Neuronal stem cell (in vitro differentiated cells): ENCODE measurements at regions not wholly inside any gene's neighbourhood (a gene's known extent, or its start where the extent isn't known, plus 50 kb on each side); places are given as distances from the start of the nearest gene placed in this dataset.

Experiments
- DNase-seq: peaks from one replicate; pipeline ENCODE4 v3.0.0-alpha.2; 2013; ENCODE audit warnings: low spot score
- H2AFZ ChIP-seq: one replicate; pipeline ENCODE4 v1.6.1; 2013; ENCODE audit warnings: mild to moderate bottlenecking, low read length, inconsistent platforms
- H2AK5ac ChIP-seq: 2 replicates; pipeline ENCODE4 v1.6.1; 2013; ENCODE audit warnings: low read depth, mild to moderate bottlenecking, inconsistent platforms, low read length, moderate library complexity, mixed read lengths
- H2BK120ac ChIP-seq: 2 replicates; pipeline ENCODE4 v1.6.1; 2013; ENCODE audit warnings: low read depth, mild to moderate bottlenecking, inconsistent platforms, low read length, moderate library complexity, mixed read lengths
- H2BK12ac ChIP-seq: one replicate; pipeline ENCODE4 v1.6.1; 2013; ENCODE audit warnings: low read length, inconsistent platforms
- H2BK15ac ChIP-seq: 2 replicates; pipeline ENCODE4 v1.6.1; 2013; ENCODE audit warnings: mild to moderate bottlenecking, low read length, inconsistent platforms, mixed read lengths
- H2BK5ac ChIP-seq: one replicate; pipeline ENCODE4 v1.6.1; 2013; ENCODE audit warnings: inconsistent platforms, mild to moderate bottlenecking, low read length, moderate library complexity
- H3K14ac ChIP-seq: one replicate; pipeline ENCODE4 v1.6.1; 2013; ENCODE audit warnings: low read length, inconsistent platforms
- H3K18ac ChIP-seq: 2 replicates; pipeline ENCODE4 v1.6.1; 2013; ENCODE audit warnings: low read length, inconsistent platforms
- H3K23ac ChIP-seq: 2 replicates; pipeline ENCODE4 v1.6.1; 2013; ENCODE audit warnings: low read depth, mild to moderate bottlenecking, mixed read lengths, low read length, inconsistent platforms; ENCODE audit not compliant: poor library complexity
- H3K27ac ChIP-seq: replicated peaks from 3 replicates; pipeline ENCODE4 v1.5.1; 2013; ENCODE audit warnings: low read length, inconsistent platforms
- H3K27me3 ChIP-seq, 3 experiments: 2 replicates each; pipeline ENCODE4 v1.6.1; 2013; ENCODE audit warnings: low read length in 3 of 3, mild to moderate bottlenecking in 2 of 3, inconsistent platforms in 1 of 3, low read depth in 1 of 3, mixed read lengths in 1 of 3, moderate library complexity in 1 of 3; ENCODE audit not compliant: control insufficient read depth in 3 of 3, insufficient read depth in 3 of 3
- H3K36me3 ChIP-seq, 2 donors: replicated peaks in 1 of 2; 2 replicates each; pipeline ENCODE4 v1.6.1; 2013; ENCODE audit warnings: low read length in 2 of 2; ENCODE audit not compliant: control insufficient read depth in 2 of 2, insufficient read depth in 2 of 2
- H3K4ac ChIP-seq: 2 replicates; pipeline ENCODE4 v1.6.1; 2013; ENCODE audit warnings: inconsistent platforms, mild to moderate bottlenecking, low read length, moderate library complexity
- H3K4me1 ChIP-seq, 2 donors: 1 replicate in 1 of 2; 2 replicates in 1 of 2; pipeline ENCODE4 v1.6.1; 2013; ENCODE audit warnings: low read length in 2 of 2, low read depth in 1 of 2; ENCODE audit not compliant: control insufficient read depth in 2 of 2, insufficient read depth in 1 of 2
- H3K4me2 ChIP-seq: one replicate; pipeline ENCODE4 v1.6.1; 2013; ENCODE audit warnings: mild to moderate bottlenecking, low read length, inconsistent platforms; ENCODE audit not compliant: insufficient read depth, poor library complexity, severe bottlenecking
- H3K4me3 ChIP-seq, 2 donors: 2 replicates each; pipeline ENCODE4 v1.5.1; 2013; ENCODE audit warnings: low read length in 2 of 2, mild to moderate bottlenecking in 2 of 2, inconsistent platforms in 1 of 2, moderate library complexity in 1 of 2
- H3K79me1 ChIP-seq: one replicate; pipeline ENCODE4 v1.6.1; 2013; ENCODE audit warnings: low read depth, mild to moderate bottlenecking, inconsistent platforms, low read length, moderate library complexity
- H3K9ac ChIP-seq: one replicate; pipeline ENCODE4 v1.6.1; 2013; ENCODE audit warnings: mild to moderate bottlenecking, low read depth, low read length, inconsistent platforms; ENCODE audit not compliant: poor library complexity
- H3K9me3 ChIP-seq, 2 donors: replicated peaks in 1 of 2; 2 replicates each; pipeline versions ENCODE3 to v1.6.1; 2013; ENCODE audit warnings: low read length in 2 of 2, mild to moderate bottlenecking in 2 of 2, inconsistent platforms in 1 of 2, low read depth in 1 of 2, mixed read lengths in 1 of 2, moderate library complexity in 1 of 2; ENCODE audit not compliant: control insufficient read depth in 2 of 2, insufficient read depth in 1 of 2
- H4K8ac ChIP-seq: one replicate; pipeline ENCODE4 v1.6.1; 2013; ENCODE audit warnings: low read depth, mild to moderate bottlenecking, inconsistent platforms, low read length, moderate library complexity
- H4K91ac ChIP-seq: one replicate; pipeline ENCODE4 v1.6.1; 2013; ENCODE audit warnings: low read length, low read depth, mild to moderate bottlenecking, inconsistent platforms; ENCODE audit not compliant: poor library complexity
- WGBS, 2 donors: extraction: QIAGEN DNeasy Blood & Tissue Kit; methylation state at CpG; one replicate each; pipeline ENCODE4 v1.1.7; 2013; ENCODE audit warnings: missing lambda C conversion rate in 2 of 2, mixed read lengths in 1 of 2; ENCODE audit not compliant: insufficient read length in 2 of 2, insufficient replicate concordance in 1 of 2; ENCODE audit errors: extremely low coverage in 2 of 2; 5-methylcytosine and 5-hydroxymethylcytosine counted together

- H3K4me2 ChIP-seq = no peak overlapping the region
- H3K79me1 ChIP-seq = no peaks in the 10 kb centered on the region
- H4K91ac ChIP-seq = no peak overlapping the region
- no peak overlapping the region for H2AK5ac ChIP-seq
- no peak overlapping the region for H3K4me3 ChIP-seq
- no peak overlapping the region for H3K18ac ChIP-seq
- no peaks in the 10 kb centered on the region for H3K4me1 ChIP-seq
- H2BK5ac ChIP-seq = no peak overlapping the region
- no peak overlapping the region for H2BK12ac ChIP-seq
- H3K9ac ChIP-seq = no peak overlapping the region
- H3K27me3 ChIP-seq = no peaks in the 10 kb centered on the region
- no peak for DNase-seq
- no peak overlapping the region for H3K4ac ChIP-seq
- H3K27ac ChIP-seq = no peak overlapping the region
- no peaks in the 10 kb centered on the region for H3K9me3 ChIP-seq
- no peak overlapping the region for H3K14ac ChIP-seq
- H2BK15ac ChIP-seq = no peak overlapping the region
- no peak overlapping the region for H3K23ac ChIP-seq
- no peaks in the 10 kb centered on the region for H3K36me3 ChIP-seq
- H2AFZ ChIP-seq = no peak overlapping the region
- H2BK120ac ChIP-seq = no peak overlapping the region
- H4K8ac ChIP-seq = no peak overlapping the region
These were observed 217.6 kb downstream of the KBTBD8 start for GRCh38 chr3:67215690-67216089.

- H3K4me1 ChIP-seq = peaks cover 0 to 1% of the 10 kb centered on the region in 2 donors
- H3K36me3 ChIP-seq = no peaks in the 10 kb centered on the region
- no peak overlapping the region for H2BK15ac ChIP-seq
- H2BK5ac ChIP-seq = no peak overlapping the region
- no peak overlapping the region for H2BK120ac ChIP-seq
- H2AFZ ChIP-seq = no peak overlapping the region
- H4K91ac ChIP-seq = no peak overlapping the region
- no peak overlapping the region for H3K18ac ChIP-seq
- H3K79me1 ChIP-seq = no peaks in the 10 kb centered on the region
- no peak overlapping the region for H4K8ac ChIP-seq
- H2BK12ac ChIP-seq = no peak overlapping the region
- no peak overlapping the region for H3K4me3 ChIP-seq
- no peak for DNase-seq
- no peak overlapping the region for H3K23ac ChIP-seq
- WGBS, 2 donors = no CpG with 5 or more reads among the region's 1 CpG
- H2AK5ac ChIP-seq = no peak overlapping the region
- H3K9me3 ChIP-seq = no peaks in the 10 kb centered on the region
- no peak overlapping the region for H3K4ac ChIP-seq
- H3K27ac ChIP-seq = no peak overlapping the region
- no peak overlapping the region for H3K9ac ChIP-seq
- H3K4me2 ChIP-seq = no peak overlapping the region
- no peaks in the 10 kb centered on the region for H3K27me3 ChIP-seq
- H3K14ac ChIP-seq = no peak overlapping the region
These were observed 228.9 kb downstream of the KBTBD8 start for GRCh38 chr3:67227030-67227429.

- no CpG with 5 or more reads among the region's 8 CpGs for WGBS, 2 donors
- Histone ChIP-seq H3K9ac (no peak overlapping the region), H3K4me3 (no peak overlapping the region), H2BK5ac (no peak overlapping the region), H3K9me3 (no peaks in the 10 kb centered on the region), H2BK12ac (no peak overlapping the region), H3K18ac (no peak overlapping the region), H3K4me2 (no peak overlapping the region), H4K8ac (no peak overlapping the region), H3K4me1 (peaks cover 0 to 1% of the 10 kb centered on the region in 2 donors), H2AK5ac (no peak overlapping the region), H3K14ac (no peak overlapping the region), H3K23ac (no peak overlapping the region), H3K27me3 (no peaks in the 10 kb centered on the region), H4K91ac (no peak overlapping the region), H2BK15ac (no peak overlapping the region), H3K27ac (no peak overlapping the region), H3K4ac (no peak overlapping the region), H3K79me1 (no peaks in the 10 kb centered on the region), H2AFZ (no peak overlapping the region), H3K36me3 (no peaks in the 10 kb centered on the region), H2BK120ac (no peak overlapping the region)
- DNase-seq = no peak
These were observed 230.0 kb downstream of the KBTBD8 start for GRCh38 chr3:67228136-67228535.

- Histone ChIP-seq H3K4me3 (no peak overlapping the region), H3K79me1 (no peaks in the 10 kb centered on the region), H3K27me3 (no peaks in the 10 kb centered on the region), H3K4me2 (no peak overlapping the region), H3K18ac (no peak overlapping the region), H3K9me3 (no peaks in the 10 kb centered on the region), H3K9ac (no peak overlapping the region), H4K8ac (no peak overlapping the region), H3K27ac (no peak overlapping the region), H3K23ac (no peak overlapping the region), H2BK15ac (no peak overlapping the region), H3K14ac (no peak overlapping the region), H2BK120ac (no peak overlapping the region), H3K4ac (no peak overlapping the region), H2BK5ac (no peak overlapping the region), H4K91ac (no peak overlapping the region), H2AK5ac (no peak overlapping the region), H2BK12ac (no peak overlapping the region), H3K4me1 (peaks cover 0 to 1% of the 10 kb centered on the region in 2 donors), H2AFZ (no peak overlapping the region), H3K36me3 (no peaks in the 10 kb centered on the region)
- no peak for DNase-seq
- no CpG with 5 or more reads among the region's 3 CpGs for WGBS, 2 donors
These were observed 234.5 kb downstream of the KBTBD8 start for GRCh38 chr3:67232642-67233041.
